B cell (primary cell): ENCODE measurements at regions not wholly inside any gene's neighbourhood (a gene's known extent, or its start where the extent isn't known, plus 50 kb on each side); places are given as distances from the start of the nearest gene placed in this dataset.

Source experiments
- ATAC-seq: fragments of 200-7000 bp; cut with Tn5 transposase; one replicate; pipeline ENCODE4 v1.10.0; 2021; ENCODE audit warnings: low read depth, mild to moderate bottlenecking, moderate number of reproducible peaks, moderate library complexity
- CTCF ChIA-PET: fragments of 350-600 bp; sonication (Branson Sonifier 250); formaldehyde crosslinking; loops from one replicate; lab custom pipeline; 2021; ENCODE audit warnings: antibody characterized with exemption, inconsistent platforms; lab: Charles Lee
- POLR2A ChIA-PET: fragments of 350-600 bp; sonication (Branson Sonifier 250); formaldehyde crosslinking; loops from one replicate; lab custom pipeline; 2021; ENCODE audit warnings: antibody characterized with exemption; lab: Charles Lee
- DNase-seq: peaks from one replicate; pipeline ENCODE4 v3.0.0; 2013
- H2AFZ ChIP-seq: 2 replicates; pipeline ENCODE4 v1.6.1; 2012; ENCODE audit warnings: mild to moderate bottlenecking, low read depth, low read length; ENCODE audit not compliant: insufficient read depth, poor library complexity, severe bottlenecking
- H3K27ac ChIP-seq, 2 donors: 1 replicate in 1 of 2; 2 replicates in 1 of 2; pipeline ENCODE4 v1.5.1; 2012 to 2013; ENCODE audit warnings: low read length in 2 of 2, mild to moderate bottlenecking in 2 of 2, moderate library complexity in 1 of 2
- H3K27me3 ChIP-seq, 4 experiments: fragments of 200-600 bp in 1 of 4; sonication (generic) in 1 of 4; replicated peaks in 1 of 4; 1 replicate in 2 of 4; 2 replicates in 2 of 4; pipeline versions ENCODE4 v1.6.1 to v1.7.0; 2013 to 2016; ENCODE audit warnings: low read length in 3 of 4, mild to moderate bottlenecking in 2 of 4, mixed read lengths in 1 of 4, moderate library complexity in 1 of 4; ENCODE audit not compliant: insufficient read depth in 4 of 4, control insufficient read depth in 3 of 4; ENCODE audit errors: control extremely low read depth in 1 of 4
- H3K36me3 ChIP-seq, 2 experiments: replicated peaks in 1 of 2; 1 replicate in 1 of 2; 2 replicates in 1 of 2; pipeline versions ENCODE4 v1.6.1 to v1.7.1; 2013; ENCODE audit warnings: low read length in 1 of 2; ENCODE audit not compliant: insufficient read depth in 2 of 2, control insufficient read depth in 1 of 2; ENCODE audit errors: control extremely low read depth in 1 of 2, extremely low read depth in 1 of 2
- H3K4me1 ChIP-seq, 2 donors: fragments of 200-600 bp in 1 of 2; sonication (generic) in 1 of 2; 1 replicate in 1 of 2; 2 replicates in 1 of 2; pipeline versions ENCODE4 v1.5.1 to v1.6.1; 2013 to 2017; ENCODE audit warnings: low read length in 2 of 2; ENCODE audit not compliant: control insufficient read depth in 2 of 2, insufficient read depth in 2 of 2
- H3K4me2 ChIP-seq: replicated peaks from 2 replicates; pipeline ENCODE3; 2012; ENCODE audit warnings: mild to moderate bottlenecking, low read depth, low read length; ENCODE audit not compliant: poor library complexity, severe bottlenecking
- H3K4me3 ChIP-seq, 5 experiments: fragments of 200-600 bp in 1 of 5; sonication (generic) in 1 of 5; 1 replicate in 3 of 5; 2 replicates in 2 of 5; pipeline versions ENCODE4 v1.5.1 to v1.7.0; 2011 to 2016; ENCODE audit warnings: low read length in 4 of 5, mild to moderate bottlenecking in 4 of 5, low read depth in 2 of 5, control low read depth in 1 of 5, moderate library complexity in 1 of 5; ENCODE audit not compliant: insufficient read depth in 1 of 5; ENCODE audit errors: control extremely low read depth in 1 of 5, extremely low read depth in 1 of 5
- H3K79me2 ChIP-seq: fragments of 200-600 bp; sonication (generic); one replicate; pipeline ENCODE4 v1.6.0; 2016; ENCODE audit warnings: low read length; ENCODE audit not compliant: control insufficient read depth, insufficient read depth
- H3K9ac ChIP-seq: fragments of 200-600 bp; sonication (generic); 2 replicates; pipeline ENCODE4 v1.6.1; 2017; ENCODE audit warnings: mild to moderate bottlenecking, low read length, moderate library complexity
- H3K9me3 ChIP-seq, 3 donors: one replicate each; pipeline versions ENCODE4 v1.6.1 to v1.7.1; 2013; ENCODE audit warnings: low read length in 2 of 3; ENCODE audit not compliant: control insufficient read depth in 2 of 3, insufficient read depth in 1 of 3; ENCODE audit errors: control extremely low read depth in 1 of 3
- H4K20me1 ChIP-seq: 2 replicates; pipeline ENCODE4 v1.6.0; 2012; ENCODE audit warnings: mild to moderate bottlenecking, low read length; ENCODE audit not compliant: insufficient read depth, control insufficient read depth, poor library complexity, severe bottlenecking
- H3K27ac Mint-ChIP-seq: one replicate; pipeline ENCODE4 v1.8.0; 2021; ENCODE audit warnings: mixed read lengths
- H3K27me3 Mint-ChIP-seq: one replicate; pipeline ENCODE4 v1.8.0; 2021; ENCODE audit warnings: mixed read lengths
- H3K4me1 Mint-ChIP-seq: one replicate; pipeline ENCODE4 v1.8.0; 2021; ENCODE audit warnings: mixed read lengths
- H3K4me3 Mint-ChIP-seq: one replicate; pipeline ENCODE4 v1.8.0; 2021; ENCODE audit warnings: mixed read lengths
- H3K9me3 Mint-ChIP-seq: one replicate; pipeline ENCODE4 v1.8.0; 2022; ENCODE audit warnings: mixed read lengths; ENCODE audit not compliant: insufficient read depth
- EZH2 ChIP-seq: IDR thresholded peaks from 2 replicates; pipeline ENCODE4 v1.6.1; 2012; ENCODE audit warnings: borderline replicate concordance, low read depth, mild to moderate bottlenecking, moderate library complexity, low read length; ENCODE audit not compliant: insufficient read depth, poor library complexity, severe bottlenecking
- WGBS: methylation state at CpG from one replicate; pipeline ENCODE4 v1.1.5; 2013; ENCODE audit warnings: missing lambda C conversion rate; ENCODE audit not compliant: insufficient coverage; 5-methylcytosine and 5-hydroxymethylcytosine counted together
- intact Hi-C: fragments of 100-400 bp; cut with micrococcal nuclease; formaldehyde crosslinking; loops from one replicate; pipeline ENCODE4 v1.10.0; 2022
- TF ChIP-seq, protein P1 (sequence below): fragments of 200-600 bp; IDR thresholded peaks from one replicate; pipeline ENCODE4 v1.8.0; 2022; ENCODE audit warnings: antibody characterized with exemption, mild to moderate bottlenecking

DNA sequence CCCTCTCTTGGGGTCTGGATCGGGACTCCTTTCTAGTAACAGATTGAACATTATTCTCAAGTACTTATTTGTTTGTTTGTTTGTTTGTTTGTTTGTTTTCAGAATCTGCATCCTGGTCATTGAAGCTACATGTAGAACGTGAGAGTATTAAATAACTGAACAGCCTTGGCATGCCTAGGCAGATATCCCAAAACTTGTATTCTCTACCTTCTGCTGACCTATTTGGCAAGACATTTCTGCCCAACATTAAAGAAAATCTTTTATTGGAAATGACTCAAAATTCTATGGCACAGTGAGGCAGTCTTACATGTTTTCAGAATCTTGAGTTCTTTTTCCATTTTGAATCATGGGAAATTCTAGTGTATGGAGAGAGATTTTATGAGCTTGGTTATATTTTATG is 165.1 kb upstream of the CNOT2 start:
- H3K79me2 ChIP-seq: no peaks in the 10 kb centered on the region
- DNase-seq (no peak), ATAC-seq (no peak)
- WGBS: no CpG with 5 or more reads among the region's 2 CpGs
- intact Hi-C loops: no loop called here
- no peaks in the 10 kb centered on the region for H4K20me1 ChIP-seq
- H3K4me3 Mint-ChIP-seq: no peak overlapping the region
- ChIA-PET POLR2A (no interaction called here), CTCF (no interaction called here)
- H3K36me3 ChIP-seq: no peaks in the 10 kb centered on the region
- no peak overlapping the region for H3K9ac ChIP-seq
- H3K4me3 ChIP-seq: no peak overlapping the region
- peaks cover 19% of the 10 kb centered on the region for H3K4me1 Mint-ChIP-seq
- H2AFZ ChIP-seq: no peak overlapping the region
- no peak overlapping the region for H3K4me2 ChIP-seq
- H3K27ac ChIP-seq: no peak overlapping the region
- peaks cover 4% of the 10 kb centered on the region for H3K9me3 Mint-ChIP-seq
- peaks cover 16% of the 10 kb centered on the region in 2 donors for H3K4me1 ChIP-seq
- no peak overlapping the region for H3K27ac Mint-ChIP-seq
- H3K27me3 Mint-ChIP-seq: no peaks in the 10 kb centered on the region
- no peaks in the 10 kb centered on the region for H3K27me3 ChIP-seq
- TF ChIP-seq, protein P1, sequence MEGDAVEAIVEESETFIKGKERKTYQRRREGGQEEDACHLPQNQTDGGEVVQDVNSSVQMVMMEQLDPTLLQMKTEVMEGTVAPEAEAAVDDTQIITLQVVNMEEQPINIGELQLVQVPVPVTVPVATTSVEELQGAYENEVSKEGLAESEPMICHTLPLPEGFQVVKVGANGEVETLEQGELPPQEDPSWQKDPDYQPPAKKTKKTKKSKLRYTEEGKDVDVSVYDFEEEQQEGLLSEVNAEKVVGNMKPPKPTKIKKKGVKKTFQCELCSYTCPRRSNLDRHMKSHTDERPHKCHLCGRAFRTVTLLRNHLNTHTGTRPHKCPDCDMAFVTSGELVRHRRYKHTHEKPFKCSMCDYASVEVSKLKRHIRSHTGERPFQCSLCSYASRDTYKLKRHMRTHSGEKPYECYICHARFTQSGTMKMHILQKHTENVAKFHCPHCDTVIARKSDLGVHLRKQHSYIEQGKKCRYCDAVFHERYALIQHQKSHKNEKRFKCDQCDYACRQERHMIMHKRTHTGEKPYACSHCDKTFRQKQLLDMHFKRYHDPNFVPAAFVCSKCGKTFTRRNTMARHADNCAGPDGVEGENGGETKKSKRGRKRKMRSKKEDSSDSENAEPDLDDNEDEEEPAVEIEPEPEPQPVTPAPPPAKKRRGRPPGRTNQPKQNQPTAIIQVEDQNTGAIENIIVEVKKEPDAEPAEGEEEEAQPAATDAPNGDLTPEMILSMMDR: no peak
- TF ChIP-seq EZH2: no peak
- H3K9me3 ChIP-seq: peaks cover 0 to 4% (median 1%) of the 10 kb centered on the region in 3 donors

DNA sequence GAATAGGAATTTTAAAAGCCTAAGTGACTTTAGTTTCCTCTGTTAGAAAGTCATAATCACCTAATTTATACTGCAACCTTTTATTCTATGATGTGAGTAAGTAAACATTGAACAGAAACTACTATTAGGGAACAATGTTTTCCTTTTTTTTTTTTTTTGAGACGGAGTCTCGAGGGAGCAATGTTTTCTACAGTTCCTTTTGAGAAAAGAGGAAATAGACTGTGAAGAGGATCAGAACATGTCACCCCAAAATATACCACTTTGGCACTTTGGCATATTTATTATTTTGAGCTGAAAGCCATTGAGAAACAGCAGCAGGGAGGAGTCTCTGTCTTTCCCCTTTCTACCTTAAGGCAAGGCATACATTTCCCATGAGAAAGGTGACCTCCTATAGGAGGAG is 162.7 kb upstream of the CNOT2 start:
- peak; percentile 41 for ATAC-seq
- H3K9ac ChIP-seq: peak overlapping the region; percentile 8
- intact Hi-C loops: no loop called here

More for the DNA sequence above, 162.7 kb upstream of the CNOT2 start:
- Histone ChIP-seq H3K79me2 (no peaks in the 10 kb centered on the region), H3K27me3 (no peaks in the 10 kb centered on the region), H3K4me1 (peaks cover 12% of the 10 kb centered on the region in 2 donors), H2AFZ (peak overlapping the region; percentile 13), H3K9me3 (peaks cover 0 to 4% (median 1%) of the 10 kb centered on the region in 3 donors), H3K4me3 (peak overlapping the region in 1 of 5 experiments; percentile 30), H3K27ac (peak overlapping the region; percentile 5 to 34), H3K4me2 (peak overlapping the region; percentile 56), H4K20me1 (no peaks in the 10 kb centered on the region), H3K36me3 (no peaks in the 10 kb centered on the region)
- POLR2A ChIA-PET: no interaction called here
- Mint-ChIP-seq H3K4me3 (peak overlapping the region; percentile 13), H3K27ac (no peak overlapping the region), H3K4me1 (peaks cover 17% of the 10 kb centered on the region), H3K27me3 (no peaks in the 10 kb centered on the region), H3K9me3 (peaks cover 5% of the 10 kb centered on the region)
- WGBS: no CpG with 5 or more reads among the region's 2 CpGs
- CTCF ChIA-PET: no interaction called here
- TF ChIP-seq, protein P1: no peak
- no peak for TF ChIP-seq EZH2
- DNase-seq: peak; percentile 60
